ENCODE measurements at regions not wholly inside any gene's neighbourhood (a gene's known extent, or its start where the extent isn't known, plus 50 kb on each side); places are given as distances from the start of the nearest gene placed in this dataset.

DNA sequence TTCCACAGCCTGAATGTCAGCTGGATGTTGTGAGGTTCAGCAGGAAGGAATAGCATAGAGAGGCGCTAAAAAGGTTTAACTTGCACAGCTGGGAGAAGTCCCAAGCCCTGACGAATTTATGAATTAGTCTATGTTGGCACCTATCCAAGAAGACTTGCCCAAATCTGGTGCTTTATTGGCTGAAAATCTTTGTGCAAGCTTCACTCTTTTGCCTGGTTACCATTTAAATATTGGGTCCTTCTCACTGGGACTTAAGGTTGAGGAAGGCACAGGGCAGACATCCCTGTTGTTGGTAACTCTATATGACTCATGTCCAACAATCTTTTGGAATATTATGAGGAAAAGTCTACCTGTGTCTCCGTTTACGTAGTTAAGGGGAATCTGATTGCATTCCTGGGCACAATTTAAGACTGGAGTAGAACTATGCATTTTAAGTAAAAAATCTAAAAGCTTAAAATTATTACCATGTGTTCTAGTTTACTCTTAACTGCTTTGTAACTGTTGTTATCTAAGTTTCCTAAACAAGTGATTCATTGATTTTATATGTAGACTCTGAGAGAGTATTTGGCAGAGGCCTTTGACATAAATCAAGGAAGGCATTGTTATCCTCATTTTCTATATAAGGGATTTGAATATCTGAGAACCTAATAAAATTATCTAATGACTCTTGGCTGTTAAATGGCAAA is 181.7 kb upstream of the DPYD start:
- TF ChIP-seq EZH2 (IDR thresholded peaks at IDR 0.05; ENCODE audit: insufficient read depth, poor library complexity, severe bottlenecking) (no peak), EZH2phosphoT487 (IDR thresholded peaks at IDR 0.05; ENCODE audit: insufficient read depth, low read depth) (no peak)
